ENCODE measurements at regions not wholly inside any gene's neighbourhood (a gene's known extent, or its start where the extent isn't known, plus 50 kb on each side); places are given as distances from the start of the nearest gene placed in this dataset.

GRCh38 chr16:54351171-54351570 is 64.6 kb upstream of the IRX3 start:
- POLR2A ChIA-PET, result no interaction called here

DNA sequence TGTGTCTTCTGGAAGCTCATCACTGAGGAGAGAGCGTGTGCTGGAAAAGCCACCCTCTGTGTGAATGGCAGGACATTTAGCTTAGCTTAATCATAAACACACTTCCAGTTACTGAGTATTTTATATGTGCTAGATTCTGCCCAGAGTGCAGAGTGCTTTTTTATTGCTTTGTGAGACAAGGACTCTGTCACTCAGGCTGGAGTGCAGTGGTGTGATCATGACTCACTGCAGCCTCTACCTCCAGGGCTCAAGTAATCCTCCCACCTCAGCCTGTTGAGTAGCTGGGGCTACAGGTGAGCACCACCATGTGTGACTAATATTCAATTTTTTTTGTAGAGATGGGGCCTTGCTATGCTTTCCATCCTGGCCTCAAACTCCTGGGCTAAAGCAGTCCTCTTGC is 61.4 kb upstream of the IRX3 start:
- Histone ChIP-seq H3K4me3 (ENCODE audit: low read depth, low read length) (no peak overlapping the region), H3K36me3 (ENCODE audit: control insufficient read depth, insufficient read depth, low read length) (no peaks in the 10 kb centered on the region), H3K27me3 (ENCODE audit: control insufficient read depth, insufficient read depth, low read length) (no peaks in the 10 kb centered on the region)
- TF ChIP-seq CTCF (IDR thresholded peaks at IDR 0.05; ENCODE audit: insufficient read depth, low read depth, low read length), result no peak
- POLR2A ChIA-PET, result no interaction called here
- CTCF ChIA-PET, result interaction anchor here (0.6 kb wide), 1 partner anchor 10 kb away, joined by 4 read pairs; no protein-coding TSS in a partner anchor
- no peak for DNase-seq (ENCODE audit: low read depth)

More at GRCh38 chr16:54351171-54351570, 64.6 kb upstream of the IRX3 start:
- TF ChIP-seq CTCF (IDR thresholded peaks at IDR 0.05; ENCODE audit: insufficient read depth, low read depth, low read length), result no peak
- CTCF ChIA-PET, result interaction anchor here (1.4 to 3.5 kb wide), 2 partner anchors 10 to 14 kb away, joined by 3 to 14 read pairs; no protein-coding TSS in a partner anchor
- H3K27me3 ChIP-seq (ENCODE audit: control insufficient read depth, insufficient read depth, low read length), result no peaks in the 10 kb centered on the region
- no peak for DNase-seq (ENCODE audit: low read depth)
- no peak overlapping the region for H3K4me3 ChIP-seq (ENCODE audit: low read depth, low read length)
- no peaks in the 10 kb centered on the region for H3K36me3 ChIP-seq (ENCODE audit: control insufficient read depth, insufficient read depth, low read length)

GRCh38 chr16:54346041-54346440 is 59.5 kb upstream of the IRX3 start:
- no peak for DNase-seq (ENCODE audit: low read depth)
- TF ChIP-seq CTCF (IDR thresholded peaks at IDR 0.05; ENCODE audit: insufficient read depth, low read depth, low read length), result no peak
- Histone ChIP-seq H3K4me3 (ENCODE audit: low read depth, low read length) (no peak overlapping the region), H3K27me3 (ENCODE audit: control insufficient read depth, insufficient read depth, low read length) (no peaks in the 10 kb centered on the region), H3K36me3 (ENCODE audit: control insufficient read depth, insufficient read depth, low read length) (no peaks in the 10 kb centered on the region)
- CTCF ChIA-PET, result interaction anchor here (0.6 kb wide), 1 partner anchor 120 kb away, joined by 3 read pairs; no protein-coding TSS in a partner anchor
- POLR2A ChIA-PET, result no interaction called here

DNA sequence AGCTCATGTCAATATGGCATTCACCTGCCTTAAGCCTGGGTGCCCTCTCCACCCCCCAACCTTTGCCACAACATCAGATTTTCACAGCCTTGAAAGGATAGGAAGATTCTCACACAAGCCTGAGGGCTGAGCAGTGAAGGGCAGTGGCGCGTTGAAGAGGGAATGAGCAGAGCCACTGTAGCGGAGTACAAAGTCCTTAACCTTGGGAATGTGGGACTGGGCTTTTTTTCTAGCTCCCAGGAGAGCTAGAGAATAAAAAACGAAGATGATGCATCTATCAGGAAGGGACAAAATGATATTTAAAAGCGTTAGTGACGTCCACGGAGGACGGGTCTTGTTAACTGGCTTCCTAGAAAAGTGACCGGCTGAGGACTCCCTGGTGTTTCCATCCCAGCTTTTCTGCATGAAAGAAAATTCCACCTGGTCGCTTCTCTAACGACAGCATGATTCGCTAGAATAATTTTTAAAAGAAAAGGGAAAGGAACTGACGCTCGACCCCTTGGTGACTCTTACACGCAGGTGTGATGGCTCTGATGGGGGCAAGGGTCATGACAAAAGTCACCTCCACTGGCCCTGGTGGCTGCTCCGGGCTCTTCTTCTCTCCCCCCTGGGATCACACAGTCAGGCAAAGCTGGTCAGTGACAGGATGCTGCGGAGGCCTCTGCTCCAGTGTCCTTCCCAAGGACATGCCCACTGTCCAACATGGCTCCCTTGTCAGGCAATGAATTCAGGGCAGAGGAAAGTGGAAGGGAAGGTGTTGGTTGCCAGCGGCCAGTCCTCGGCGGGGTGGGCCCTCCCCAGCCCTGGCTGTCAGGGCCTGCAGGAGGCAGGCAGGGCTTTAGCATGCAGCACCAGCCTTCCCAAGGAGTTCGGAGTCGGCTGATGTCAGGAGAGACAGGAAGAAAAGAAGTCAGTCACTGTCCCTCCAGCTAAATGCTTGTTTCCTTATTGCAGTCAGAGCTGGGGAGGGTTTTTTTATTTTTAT is 58.4 kb upstream of the IRX3 start:
- no peak for DNase-seq (ENCODE audit: low read depth)
- ChIA-PET POLR2A (no interaction called here), CTCF (no interaction called here)
- TF ChIP-seq CTCF (IDR thresholded peaks at IDR 0.05; ENCODE audit: insufficient read depth, low read depth, low read length), result no peak
- H3K36me3 ChIP-seq (ENCODE audit: control insufficient read depth, insufficient read depth, low read length), result no peaks in the 10 kb centered on the region
- H3K27me3 ChIP-seq (ENCODE audit: control insufficient read depth, insufficient read depth, low read length), result peaks cover 2% of the 10 kb centered on the region; the same call in 1 of the 2 replicates
- no peak overlapping the region for H3K4me3 ChIP-seq (ENCODE audit: low read depth, low read length)

DNA sequence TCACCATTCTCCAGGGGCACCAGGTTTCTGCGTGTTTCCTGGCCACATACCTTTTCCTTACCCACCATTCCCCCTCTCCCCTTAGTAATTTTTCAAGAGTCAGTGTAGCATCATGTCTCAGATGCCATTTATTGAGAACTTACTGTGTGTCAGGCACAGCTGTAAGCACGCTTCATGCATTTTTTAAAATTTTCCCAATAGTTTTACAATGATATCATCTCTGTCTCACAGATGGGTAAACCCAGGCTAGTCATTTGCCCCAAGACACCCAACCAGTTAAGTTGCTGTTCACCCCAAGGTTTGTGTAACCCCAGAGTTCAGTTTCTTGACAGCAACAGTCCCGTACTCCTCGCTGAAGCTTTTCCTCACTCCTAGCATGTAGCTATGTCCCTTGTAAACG is 56.4 kb upstream of the IRX3 start:
- TF ChIP-seq CTCF (IDR thresholded peaks at IDR 0.05; ENCODE audit: insufficient read depth, low read depth, low read length), result no peak
- ChIA-PET CTCF (interaction anchor here (0.6 to 1.2 kb wide), 4 partner anchors 18 to 793 kb away, joined by 3 to 5 read pairs (median 3); no protein-coding TSS in a partner anchor), POLR2A (no interaction called here)
- H3K27me3 ChIP-seq (ENCODE audit: control insufficient read depth, insufficient read depth, low read length), result peaks cover 3% of the 10 kb centered on the region; the same call in 1 of the 2 replicates
- DNase-seq (ENCODE audit: low read depth), result no peak
- no peaks in the 10 kb centered on the region for H3K36me3 ChIP-seq (ENCODE audit: control insufficient read depth, insufficient read depth, low read length)
- H3K4me3 ChIP-seq (ENCODE audit: low read depth, low read length), result no peak overlapping the region

Data from BJ (cell line).